ENCODE measurements at regions not wholly inside any gene's neighbourhood (a gene's known extent, or its start where the extent isn't known, plus 50 kb on each side); places are given as distances from the start of the nearest gene placed in this dataset.
"Not testable (repeated sequence)": the region's sequence is repeated elsewhere in the genome, so short reads cannot be mapped to it uniquely, and the experiment has no call there.

DNA sequence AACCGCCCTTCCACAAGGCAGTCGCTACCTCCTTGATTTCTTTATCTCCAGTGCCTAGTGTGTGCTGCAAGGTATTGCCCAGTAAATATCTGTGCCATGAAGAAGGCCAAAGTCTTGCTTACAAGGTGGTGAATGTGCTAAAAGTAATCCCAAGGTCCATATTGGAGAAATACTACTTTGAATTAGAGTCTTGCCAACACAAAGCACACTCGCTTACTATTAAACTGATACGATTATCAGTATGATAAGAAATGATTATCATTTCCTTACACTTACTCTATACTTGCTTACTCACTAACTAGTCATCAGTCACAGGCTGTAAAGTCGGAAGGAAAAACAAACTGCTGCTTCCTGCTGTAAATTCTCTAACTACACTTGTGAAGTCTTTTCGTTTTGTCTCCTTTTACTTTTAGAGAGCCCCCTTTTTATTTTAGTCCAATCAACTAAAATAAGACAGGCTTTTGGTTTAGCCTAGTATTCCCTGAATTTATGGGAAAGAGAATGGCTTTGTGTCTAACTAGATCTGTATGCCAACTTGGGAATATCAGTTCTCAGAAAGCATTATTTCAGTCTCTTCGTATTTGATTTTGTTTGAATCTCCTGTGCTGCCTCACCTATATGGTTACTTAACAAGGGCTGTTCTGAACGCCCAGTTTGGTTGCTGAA lies 107.1 kb upstream of the TSC22D2 start:
- DNase-seq (ENCODE audit: low read depth, low spot score), result no peak

DNA sequence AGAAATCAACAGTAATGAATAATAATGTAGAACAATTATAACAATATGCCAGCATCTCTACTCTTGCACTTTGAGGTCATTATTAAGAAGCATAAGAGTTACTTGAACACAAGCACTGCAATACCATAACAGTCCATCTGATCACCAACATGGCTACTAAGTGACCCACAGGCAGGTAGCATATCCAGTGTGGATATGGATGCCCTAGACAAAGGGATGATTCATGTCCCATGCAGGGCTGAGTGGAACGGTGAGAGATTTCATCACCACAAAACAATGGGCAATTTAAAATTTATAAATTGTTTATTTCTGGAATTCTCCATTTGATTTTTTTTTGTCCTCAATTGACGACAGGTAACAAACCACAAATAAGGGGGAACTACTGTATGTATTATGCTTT lies 107.7 kb upstream of the TSC22D2 start:
- no peak for DNase-seq (ENCODE audit: low read depth, low spot score)

DNA sequence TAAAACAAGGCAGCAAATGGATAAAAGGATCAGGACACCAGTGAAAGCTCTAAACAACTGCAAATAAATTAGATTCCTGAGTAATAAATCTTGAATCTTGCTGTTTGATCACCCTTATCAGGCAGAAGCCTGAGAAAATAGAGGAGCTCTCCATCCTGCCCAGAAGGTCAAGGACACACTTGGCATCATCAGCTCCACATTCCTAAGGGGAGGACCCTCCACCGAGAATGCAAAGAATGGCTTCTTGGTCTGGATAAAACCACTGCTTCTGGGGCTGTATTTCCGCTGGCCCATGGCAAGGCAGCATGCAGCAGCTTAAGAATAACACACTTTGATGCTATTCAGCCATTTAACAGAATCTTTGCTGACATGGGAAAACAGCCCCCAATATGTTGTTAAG lies 108.9 kb upstream of the TSC22D2 start:
- DNase-seq (ENCODE audit: low read depth, low spot score), result peak; percentile 24

DNA sequence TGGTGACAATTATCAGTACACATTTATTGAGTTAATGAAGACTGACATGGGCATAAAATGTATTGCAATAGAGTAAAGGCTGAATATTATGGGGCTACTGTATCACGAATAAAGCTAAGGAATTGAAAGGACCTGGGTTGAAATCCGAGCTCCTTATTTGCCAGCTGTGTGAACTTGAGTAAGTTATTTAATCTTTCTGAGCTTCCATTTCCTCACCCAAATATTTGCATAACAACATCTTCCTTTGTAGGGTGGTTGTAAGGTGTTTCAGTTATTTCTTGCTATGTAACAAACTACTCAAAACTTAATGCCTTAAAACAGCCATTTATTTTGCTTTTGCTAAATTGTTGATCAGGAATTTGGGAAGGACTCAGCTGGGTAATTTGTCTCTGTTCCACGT lies 111.1 kb upstream of the TSC22D2 start:
- no peak for DNase-seq (ENCODE audit: low read depth, low spot score)

DNA sequence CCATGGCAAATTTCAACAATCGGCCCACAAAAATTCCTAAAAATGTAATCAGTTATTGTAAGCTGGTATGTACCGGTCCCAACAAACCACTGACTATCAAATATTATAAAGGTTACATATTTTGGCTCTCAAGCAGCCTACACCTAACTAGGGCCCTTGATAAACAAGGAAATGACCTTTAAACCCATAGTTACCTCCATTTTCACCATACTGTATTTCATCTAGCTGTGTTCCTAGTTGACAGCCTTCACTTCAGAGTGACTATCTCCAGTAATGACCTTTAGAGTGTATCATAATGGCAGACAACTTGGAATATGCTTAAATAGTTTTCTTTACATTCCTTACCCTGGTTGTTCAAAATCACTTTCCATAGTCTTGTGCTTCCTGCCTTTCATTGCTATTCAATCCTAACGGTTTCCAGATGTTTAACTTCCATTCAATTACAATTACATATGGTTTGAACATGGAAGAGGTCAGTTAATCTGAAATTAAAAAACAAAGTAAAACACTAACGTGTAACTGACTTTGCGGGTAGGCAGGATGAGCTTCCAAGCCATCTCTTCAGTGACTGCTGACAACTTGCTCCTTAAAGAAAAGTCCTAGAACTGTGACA lies 111.9 kb upstream of the TSC22D2 start:
- no peak for DNase-seq (ENCODE audit: low read depth, low spot score)

DNA sequence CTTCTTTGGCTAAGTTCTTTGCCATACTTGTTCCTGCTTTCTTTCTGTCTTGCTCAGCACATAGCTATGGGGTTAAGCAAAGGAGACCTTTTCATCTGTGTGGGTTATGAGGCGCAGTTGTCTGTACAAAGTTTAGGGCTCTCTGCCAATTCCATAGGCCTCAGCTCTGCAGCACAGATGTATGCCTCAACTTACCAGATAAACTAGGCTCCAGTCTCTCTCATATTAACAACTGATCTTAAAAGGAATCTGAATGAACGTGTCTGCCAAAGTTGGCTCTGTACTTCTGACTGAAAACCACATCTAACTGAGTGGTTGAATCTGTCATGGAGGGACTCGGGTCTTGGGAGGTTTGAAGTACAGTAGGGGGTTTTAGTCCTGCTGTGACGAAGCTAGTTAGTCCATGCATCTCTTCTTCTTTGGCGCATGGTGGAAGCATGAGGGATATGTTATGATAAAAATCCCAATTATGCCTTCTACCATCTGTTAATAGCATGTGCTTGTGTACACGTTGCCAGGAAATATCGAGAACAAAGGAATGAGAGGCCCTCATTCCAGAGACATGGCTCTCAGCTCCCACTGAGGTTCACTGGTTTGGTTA lies 114.6 kb upstream of the TSC22D2 start:
- DNase-seq (ENCODE audit: low read depth, low spot score), result no peak

DNA sequence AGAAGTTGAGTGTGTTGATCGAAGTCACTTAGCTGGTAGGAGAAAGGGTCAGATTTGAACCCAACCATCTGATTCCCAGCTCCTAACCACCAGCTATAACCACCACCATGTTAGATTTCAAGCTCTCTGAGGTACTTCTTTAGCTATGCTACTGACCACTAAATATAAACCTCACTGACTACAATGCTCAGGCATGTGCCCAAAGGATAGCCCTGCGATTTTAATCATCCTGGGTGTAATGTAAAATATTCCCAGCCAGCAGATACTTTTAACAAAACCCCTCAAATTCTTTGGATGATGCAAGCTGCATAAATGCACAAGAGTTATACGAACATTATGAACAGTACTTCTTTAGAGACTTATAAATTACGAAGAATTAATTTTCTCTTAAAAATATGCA lies 115.2 kb upstream of the TSC22D2 start:
- no peak for DNase-seq (ENCODE audit: low read depth, low spot score)

DNA sequence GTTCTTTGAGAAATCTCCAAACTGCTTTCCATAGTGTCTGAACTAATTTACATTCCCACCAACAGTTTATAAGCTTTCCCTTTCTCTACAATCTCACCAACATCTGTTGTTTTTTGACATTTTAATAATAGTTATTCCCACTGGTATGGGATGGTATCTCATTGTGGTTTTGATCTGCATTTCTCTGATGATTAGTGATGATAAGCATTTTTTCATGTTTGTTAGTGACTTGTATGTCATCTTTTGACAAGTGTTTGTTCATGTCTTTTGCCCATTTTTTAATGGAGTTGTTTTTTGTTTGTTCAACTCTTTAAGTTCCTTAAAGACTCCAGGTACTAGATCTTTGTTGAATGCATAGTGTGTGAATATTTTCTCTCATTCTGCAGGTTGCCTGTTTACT lies 116.6 kb upstream of the TSC22D2 start:
- DNase-seq (ENCODE audit: low read depth, low spot score), result no peak

DNA sequence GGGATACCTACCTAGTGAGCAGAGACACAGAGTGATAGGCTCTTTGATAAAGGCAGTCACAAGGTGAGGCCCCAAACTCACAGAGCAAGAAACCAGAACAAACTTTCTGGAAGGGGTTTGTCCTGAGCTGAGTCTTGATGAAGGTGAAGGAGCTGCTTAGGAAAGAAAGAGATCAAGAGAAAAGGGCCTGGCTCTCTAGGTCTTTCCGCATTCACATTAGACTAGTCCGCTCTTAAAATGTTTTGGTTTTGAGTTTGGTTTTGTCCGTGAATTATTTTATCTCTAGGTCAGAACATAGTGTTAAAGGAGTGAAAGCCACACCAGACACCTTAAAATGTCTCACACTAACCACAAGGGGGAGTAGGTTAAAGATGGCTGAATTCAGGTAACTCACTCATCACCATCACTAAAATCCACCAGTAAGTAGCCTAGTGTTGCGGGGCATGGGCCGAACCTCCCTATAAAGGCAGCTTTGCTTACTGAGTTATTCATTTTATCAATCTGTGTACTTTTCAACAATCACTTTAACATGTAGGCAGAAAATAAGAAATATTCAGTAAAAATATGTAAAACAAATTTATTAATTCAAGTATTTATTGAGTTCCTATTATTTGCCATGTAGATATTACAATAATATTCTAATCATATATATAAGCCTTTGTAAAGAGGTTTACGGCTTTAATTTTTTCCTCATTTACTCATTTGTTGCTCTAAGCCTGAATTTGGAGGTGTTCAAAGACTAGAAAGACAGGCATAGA lies 121.5 kb upstream of the TSC22D2 start:
- DNase-seq (ENCODE audit: low read depth, low spot score), result peak; percentile 62

DNA sequence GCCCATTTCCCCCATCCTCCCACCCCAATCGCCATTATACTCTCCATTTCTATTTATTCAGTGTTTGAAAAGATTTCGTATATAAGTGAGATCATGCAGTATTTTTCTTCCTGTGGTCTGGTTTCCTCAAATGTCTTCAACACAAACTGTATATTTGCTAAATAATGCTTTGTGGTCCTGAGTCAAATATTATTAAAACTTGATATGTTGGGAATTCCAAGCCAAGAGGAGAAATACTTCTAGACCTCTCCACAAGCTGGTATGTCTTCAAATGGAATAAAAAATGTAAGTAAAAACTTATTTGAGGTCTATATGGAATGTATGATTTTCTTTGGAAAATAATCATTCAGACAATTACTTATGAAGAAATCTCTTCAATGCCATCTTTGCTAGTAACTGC lies 122.5 kb upstream of the TSC22D2 start:
- no peak for DNase-seq (ENCODE audit: low read depth, low spot score)

DNA sequence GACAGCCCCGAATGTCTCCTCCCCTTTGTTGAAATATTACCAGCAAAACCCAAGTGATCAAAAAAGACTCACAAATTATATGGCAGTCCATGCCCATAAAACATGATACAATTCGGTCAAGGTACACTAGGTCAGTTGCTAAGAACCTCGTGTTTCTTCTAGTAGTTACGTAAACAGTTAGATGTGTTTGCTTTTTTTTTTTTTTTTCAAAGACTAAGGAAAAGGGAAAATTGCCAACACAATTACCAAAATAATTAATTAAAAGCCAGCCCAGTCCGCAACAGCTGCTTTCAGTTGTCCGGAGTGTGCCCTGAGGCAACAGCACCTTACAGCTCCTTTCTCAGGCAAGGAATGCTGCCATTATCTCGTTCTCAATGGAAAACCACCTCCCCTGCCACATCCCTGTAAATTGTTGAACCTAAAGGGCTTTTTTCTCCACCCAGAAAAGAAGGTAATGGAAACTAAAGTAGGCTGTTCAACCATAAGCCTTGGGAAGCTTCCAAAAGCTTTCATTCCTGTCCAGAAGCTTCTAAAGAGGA lies 129.2 kb upstream of the TSC22D2 start:
- DNase-seq (ENCODE audit: low read depth, low spot score), result peak; percentile 86

DNA sequence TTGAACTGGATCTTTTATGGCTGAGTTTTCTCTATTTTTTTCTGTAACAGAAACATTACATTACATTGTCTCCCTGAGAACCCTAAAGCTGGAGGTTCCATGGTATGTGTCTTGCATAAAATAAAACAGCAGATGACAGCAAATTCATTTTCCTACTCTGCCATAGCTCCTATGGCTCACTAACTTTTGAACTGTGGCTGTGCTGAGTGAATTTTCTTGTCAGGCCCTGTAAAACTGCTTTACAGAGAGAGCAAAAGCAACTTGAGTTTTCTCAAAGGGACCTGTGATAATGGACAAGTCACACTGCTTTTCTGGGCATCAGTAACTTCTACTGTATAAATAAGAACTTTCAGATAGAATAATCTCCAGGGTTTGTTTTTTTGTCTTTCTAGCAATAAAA lies 129.9 kb upstream of the TSC22D2 start:
- DNase-seq (ENCODE audit: low read depth, low spot score), result no peak

DNA sequence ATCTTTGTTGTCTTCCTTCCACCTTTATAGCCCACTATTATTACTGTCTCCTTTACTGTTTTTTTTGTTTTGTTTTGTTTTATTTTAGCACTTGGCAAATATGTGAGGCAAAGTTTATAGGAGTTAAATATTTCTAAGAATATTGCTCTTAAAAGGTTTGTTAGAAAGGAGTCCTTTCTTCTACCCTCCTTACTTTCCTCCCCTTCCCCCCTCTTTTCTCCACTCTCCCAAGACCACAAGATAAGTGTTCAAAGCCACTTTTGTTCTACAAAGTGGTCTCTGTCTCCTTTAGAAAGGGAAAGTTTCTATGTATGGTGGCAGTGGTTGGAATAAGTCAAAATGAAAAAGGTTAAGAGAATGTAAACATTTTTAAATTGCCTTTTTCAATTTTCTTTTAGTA lies 130.7 kb upstream of the TSC22D2 start:
- DNase-seq (ENCODE audit: low read depth, low spot score), result no peak

DNA sequence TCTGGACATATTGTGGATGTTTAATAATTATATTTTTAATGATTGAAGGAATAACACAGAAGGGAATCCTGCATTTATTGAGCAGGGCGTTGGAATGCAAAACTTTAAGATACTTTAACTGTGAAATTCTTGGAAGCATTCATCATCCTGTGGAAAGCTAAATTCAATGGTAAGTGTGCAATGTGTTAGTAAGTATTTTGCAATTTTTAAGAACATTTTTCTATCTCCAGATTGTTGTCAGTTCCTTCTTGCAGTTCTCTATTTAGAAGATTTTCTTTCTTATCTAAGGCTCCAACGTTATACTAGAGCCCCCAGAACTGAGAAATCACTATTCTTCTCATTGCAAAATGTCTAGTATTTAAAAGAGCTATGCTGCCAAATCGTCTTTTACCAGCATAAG lies 132.2 kb upstream of the TSC22D2 start:
- no peak for DNase-seq (ENCODE audit: low read depth, low spot score)

DNA sequence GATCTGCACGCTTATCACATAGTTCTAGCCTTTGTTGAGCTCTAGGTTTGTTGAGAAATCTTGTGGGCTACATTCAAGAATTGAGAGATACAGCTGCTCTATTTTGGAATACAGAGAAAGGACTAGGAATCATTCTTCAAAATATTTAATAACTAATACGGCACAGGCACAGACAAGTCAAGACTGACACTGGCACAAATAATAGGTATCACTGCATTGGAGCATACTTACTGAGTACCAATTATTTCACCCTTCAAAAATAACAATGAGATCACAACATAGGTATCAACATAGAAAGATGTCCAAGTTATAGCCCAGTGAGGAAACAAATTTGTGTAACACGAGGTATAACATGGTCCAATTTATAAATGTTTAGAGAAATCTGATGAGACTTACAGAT lies 133.7 kb upstream of the TSC22D2 start:
- no peak for DNase-seq (ENCODE audit: low read depth, low spot score)

DNA sequence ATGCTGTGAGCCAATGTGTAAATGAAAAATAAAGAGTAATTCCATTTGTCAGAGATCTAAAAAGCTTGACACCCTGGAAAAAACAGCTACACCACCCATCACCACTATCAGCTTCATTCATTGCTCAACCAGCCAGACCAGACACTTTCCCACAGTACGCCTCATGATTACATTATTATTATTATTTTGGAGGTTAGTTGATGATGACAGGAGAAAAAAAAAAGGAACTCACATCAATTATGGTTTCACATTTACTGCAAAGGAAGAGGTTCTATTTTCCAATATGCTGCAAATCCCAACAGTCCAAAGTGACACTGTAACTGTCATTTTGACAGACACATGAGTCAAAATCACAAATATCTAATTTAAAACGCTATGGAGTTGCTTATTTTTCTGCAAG lies 134.7 kb upstream of the TSC22D2 start:
- DNase-seq (ENCODE audit: low read depth, low spot score), result no peak

DNA sequence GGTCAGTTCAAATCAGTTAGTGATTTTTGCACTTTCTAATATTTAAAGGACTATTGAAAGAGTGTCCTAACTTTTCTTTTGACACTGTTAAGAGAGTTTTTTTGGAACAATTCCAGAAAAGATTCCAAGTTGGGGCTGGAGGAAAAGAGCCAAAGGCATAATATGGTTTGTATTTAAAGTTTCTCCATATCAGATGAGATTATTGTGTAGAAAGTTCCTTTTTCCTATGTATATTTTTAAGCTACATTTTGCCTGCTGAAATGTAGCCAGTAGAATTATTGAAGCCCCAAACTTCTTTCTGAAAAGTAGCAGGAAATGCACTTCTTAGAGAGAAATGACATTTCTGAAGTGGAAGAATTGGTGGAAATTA lies 136.5 kb upstream of the TSC22D2 start:
- DNase-seq (ENCODE audit: low read depth, low spot score), result no peak

DNA sequence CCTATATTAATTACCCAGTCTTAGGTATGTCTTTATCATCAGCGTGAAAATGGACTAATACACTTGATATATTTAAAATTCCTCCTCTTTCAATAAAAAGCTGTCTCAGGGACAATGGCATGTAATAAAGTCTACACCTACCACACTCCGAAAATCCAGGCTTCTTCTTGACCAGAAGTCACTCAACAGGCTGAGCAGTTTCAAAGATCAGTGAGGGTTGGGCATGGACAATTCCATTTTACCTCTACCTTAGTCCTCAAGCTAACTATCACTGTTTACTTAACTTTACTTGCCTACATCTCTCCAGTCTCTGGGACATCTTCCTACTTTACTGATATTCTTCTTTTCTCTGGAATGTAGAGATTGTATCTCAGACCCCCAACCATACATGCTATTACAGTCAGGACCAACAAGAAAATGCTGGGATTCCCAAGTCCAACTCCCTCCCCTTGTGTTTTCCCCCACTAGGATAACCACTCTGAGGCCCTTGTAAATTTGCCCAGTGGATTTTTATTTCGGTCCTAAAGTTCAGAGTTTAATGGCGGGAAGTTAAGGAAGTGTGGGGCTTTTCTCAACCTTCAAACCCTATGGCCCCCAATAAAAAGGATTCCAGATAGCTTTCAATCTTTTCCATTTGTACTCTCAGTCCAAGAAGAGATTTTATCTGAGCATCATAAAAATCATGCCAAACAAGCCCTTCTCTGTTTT lies 137.1 kb upstream of the TSC22D2 start:
- DNase-seq (ENCODE audit: low read depth, low spot score), result no peak

DNA sequence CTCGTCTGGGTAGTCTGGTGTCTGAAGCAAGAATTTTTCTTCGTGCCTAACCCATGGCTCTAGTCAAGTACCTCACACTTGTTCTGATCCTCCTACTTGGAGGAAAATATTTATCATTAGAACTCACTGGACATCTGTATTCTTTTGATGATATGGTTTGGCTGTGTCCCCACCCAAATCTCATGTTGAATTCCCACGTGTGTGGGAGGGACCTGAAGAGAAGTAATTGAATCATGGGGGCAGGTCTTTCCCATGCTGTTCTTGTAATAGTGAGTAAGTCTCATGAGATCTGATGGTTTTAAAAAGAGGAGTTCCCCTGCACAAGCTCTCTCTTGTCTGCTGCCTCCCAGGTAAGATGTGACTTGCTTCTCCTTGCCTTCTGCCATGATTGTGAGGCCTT lies 137.7 kb upstream of the TSC22D2 start:
- not testable (repeated sequence) for DNase-seq (ENCODE audit: low read depth, low spot score)

DNA sequence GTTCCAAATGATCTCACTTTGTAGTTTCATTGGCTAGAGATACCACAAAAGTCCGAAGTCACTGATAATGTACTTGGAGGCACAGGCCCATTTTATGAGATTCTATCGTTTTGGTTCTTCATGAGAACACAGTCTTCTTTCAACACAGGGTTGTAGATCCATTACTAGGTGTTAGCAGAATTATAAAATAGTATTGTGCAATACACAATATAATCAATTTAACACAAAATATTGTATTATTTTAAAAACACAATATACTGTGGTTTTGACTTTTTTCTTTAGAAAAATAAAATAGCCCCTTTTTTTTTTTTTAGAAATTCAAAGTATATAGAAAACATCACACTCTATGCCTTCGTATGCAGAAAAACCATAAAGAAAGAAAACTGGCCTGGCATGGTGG lies 138.6 kb upstream of the TSC22D2 start:
- DNase-seq (ENCODE audit: low read depth, low spot score), result no peak

DNA sequence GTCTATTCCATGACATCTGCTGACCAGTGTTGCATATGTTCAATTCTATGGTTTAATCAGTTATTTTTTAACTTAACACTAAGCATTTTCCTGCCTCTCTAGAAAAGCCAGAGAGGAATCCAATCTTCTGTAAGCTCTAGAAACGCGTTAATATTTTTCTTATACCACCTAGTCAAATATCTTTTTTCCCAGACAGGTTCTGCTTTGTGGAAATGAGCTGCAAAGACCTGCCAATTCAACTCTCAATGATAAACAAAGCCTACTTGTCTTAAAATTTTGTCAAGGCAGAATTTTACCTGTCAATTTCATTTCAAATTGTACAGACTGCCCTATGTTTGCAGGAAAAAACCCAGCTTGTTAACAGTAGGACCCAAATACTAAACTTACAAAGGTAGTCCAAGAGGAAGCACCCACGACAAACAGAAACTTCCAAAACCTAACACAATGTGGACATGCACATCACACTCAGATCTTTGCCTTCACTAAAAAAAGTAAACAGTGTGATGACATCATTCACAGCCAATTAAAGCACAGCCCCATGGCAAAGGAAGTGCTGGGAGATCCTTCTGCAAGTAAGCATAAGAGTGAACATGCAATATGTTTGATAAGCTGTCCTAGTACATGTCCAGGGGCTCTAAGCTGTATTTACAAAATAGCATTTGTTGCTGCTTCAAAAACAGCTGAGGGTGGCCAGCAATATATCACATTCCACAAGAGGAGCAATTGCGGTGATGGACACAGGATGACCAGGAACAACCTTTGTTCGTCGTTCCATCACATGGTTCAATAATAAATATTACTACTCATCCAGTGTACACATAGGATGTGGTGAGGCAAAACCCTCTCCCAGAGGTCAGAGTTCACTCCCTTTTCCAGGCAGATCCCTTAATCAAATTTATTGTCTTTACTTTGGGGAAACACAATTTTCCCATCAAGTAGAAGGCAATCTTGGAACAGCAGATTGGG lies 139.4 kb upstream of the TSC22D2 start:
- no peak for DNase-seq (ENCODE audit: low read depth, low spot score)

All from ELF-1 (cell line).